HG03442 (cell line): ENCODE measurements at regions not wholly inside any gene's neighbourhood (a gene's known extent, or its start where the extent isn't known, plus 50 kb on each side); places are given as distances from the start of the nearest gene placed in this dataset.

Experiments used
- ATAC-seq: cut with Tn5 transposase; IDR thresholded peaks from one replicate; pipeline ENCODE4 v1.9.1; 2021; ENCODE audit warnings: mild to moderate bottlenecking, moderate library complexity; ENCODE audit not compliant: unreplicated experiment

- ATAC-seq = no peak
Observed at GRCh38 chr4:11743976-11744375, 315.3 kb upstream of the HS3ST1 start.

DNA sequence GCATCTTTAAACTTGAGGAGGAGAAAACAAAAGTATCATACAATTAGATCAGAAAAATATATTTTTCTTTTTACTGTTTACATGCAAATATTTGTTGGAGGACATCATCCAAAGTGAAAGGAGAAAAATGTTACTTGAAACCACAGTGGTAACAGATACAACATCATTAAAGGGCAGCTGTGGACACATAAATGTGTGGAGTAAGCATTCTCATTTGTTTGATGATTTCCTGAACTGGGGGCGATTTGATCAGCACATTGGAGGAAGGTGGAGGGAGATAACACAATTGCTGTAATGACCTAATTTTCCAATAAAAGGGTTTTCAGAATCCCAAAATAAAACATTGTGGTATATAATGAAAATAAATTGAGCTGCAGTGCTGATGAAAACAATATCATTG, 314.5 kb upstream of the HS3ST1 start:
- no peak for ATAC-seq

- no peak for ATAC-seq
Observed at GRCh38 chr4:11741190-11741652, 312.5 kb upstream of the HS3ST1 start.

DNA sequence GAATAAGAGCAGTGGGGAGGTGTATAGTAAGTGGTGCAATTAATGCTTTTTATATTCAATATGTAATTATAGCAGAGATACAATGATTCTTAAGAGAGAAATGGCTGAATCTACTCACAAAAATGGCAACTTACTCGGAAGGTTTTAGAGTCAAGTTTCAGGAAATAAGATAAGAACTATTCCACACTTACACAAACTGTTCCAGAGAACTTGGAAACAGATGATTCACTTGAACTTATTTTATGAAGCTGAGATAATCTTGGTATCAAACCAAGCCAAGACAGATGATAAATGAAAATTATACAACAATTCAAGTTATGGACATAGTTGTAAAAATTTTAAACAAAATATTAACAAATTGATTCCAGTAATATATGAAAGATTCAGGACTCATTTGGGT, 311.3 kb upstream of the HS3ST1 start:
- no peak for ATAC-seq

DNA sequence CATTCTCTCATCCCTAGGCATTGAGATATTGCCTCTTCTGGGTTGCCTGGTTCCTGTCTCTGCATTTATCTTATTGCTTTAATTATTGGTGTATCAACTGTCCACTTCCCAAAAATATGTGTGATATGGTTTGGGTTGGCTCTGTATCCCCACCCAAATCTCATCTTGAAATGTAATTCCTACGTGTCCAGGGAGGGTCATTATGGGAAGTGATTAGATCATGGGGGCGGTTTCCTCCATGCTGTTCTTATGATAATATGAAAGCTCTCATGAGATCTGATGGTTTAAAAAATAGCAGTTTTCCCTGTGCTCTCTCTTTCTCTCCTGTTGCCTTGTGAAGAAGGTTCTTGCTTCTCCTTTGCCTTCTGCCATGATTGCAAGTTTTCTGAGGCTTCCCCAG, 308.3 kb upstream of the HS3ST1 start:
- no peak for ATAC-seq

DNA sequence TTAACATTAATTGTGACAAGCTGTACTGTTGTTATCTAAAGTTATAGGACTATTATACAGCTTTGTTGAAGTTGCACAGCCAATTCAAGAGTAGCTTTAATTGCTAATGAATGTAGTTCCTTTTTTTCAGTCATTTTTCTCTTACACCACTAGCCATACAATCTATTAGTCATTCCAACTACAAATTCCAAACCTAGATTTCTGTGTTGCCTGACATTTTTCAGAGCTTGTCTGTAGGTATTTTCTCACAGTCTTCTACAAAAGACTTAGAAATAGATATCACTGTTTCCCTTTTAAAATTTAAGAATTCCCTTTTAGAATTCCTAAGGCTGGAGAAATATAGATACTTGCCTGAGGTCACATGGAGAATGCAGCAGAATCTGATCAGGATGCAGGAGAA, 307.0 kb upstream of the HS3ST1 start:
- no peak for ATAC-seq

DNA sequence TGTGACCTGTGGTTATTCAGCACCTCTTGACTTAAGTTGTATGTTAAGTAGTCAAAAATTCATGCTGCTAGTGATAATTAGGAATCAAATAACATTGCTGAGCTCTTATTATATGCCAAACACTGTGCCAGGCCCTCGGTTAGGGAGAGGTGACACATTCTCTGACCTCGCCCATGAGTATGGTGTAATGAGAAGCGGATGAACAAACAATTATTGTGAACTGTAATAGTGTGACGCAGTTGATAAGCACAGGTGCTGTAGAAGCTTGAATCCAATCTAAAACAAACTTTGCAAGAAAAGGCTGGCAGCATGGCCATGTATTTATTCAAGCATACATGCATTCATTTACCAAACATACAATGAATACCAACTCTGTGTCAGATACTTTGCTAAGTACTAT, 303.5 kb upstream of the HS3ST1 start:
- ATAC-seq = no peak

- ATAC-seq = no peak
Observed at GRCh38 chr4:11730545-11730944, 301.9 kb upstream of the HS3ST1 start.

- ATAC-seq = no peak
Observed at GRCh38 chr4:11729548-11729947, 300.9 kb upstream of the HS3ST1 start.

- ATAC-seq = no peak
Observed at GRCh38 chr4:11727903-11728564, 299.3 kb upstream of the HS3ST1 start.

- no peak for ATAC-seq
Observed at GRCh38 chr4:11724731-11725130, 296.0 kb upstream of the HS3ST1 start.

- no peak for ATAC-seq
Observed at GRCh38 chr4:11722223-11722622, 293.5 kb upstream of the HS3ST1 start.

DNA sequence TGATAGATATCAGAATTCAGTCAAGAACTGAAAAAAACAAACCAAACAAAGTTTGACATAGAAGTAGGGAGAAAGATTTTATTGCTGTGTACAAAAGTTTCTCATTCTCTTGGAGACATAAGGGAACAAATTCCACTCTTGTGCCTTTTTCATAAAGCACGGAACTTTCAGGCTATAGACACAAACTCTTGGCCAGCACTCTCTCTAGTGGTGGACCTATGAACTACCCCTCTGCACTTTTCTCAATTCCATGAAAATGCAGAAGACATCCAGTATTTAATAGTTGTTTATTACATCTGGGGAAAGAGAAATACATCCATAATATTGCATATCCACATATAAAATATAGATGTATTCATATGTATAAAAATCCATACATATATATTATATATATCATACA, 291.6 kb upstream of the HS3ST1 start:
- no peak for ATAC-seq

DNA sequence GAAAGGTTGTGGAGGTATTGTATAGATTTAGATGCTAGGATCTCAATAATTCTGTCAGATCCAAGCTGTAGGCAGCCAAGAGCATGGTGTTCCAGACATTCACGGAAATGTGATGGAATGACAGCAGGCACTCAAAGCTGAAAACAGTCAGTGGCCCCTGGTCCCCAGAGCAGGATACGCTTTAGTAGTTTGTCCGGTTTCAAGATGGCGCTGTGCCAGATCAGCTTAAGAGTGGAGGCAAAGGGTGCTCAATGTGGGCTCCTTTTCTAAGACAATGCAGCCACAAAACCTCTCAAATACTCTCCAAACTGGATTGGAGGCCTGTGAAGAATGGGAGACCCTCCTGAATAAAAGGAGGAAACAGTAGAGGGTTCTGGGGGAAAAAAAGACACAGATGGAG, 291.2 kb upstream of the HS3ST1 start:
- ATAC-seq = no peak

DNA sequence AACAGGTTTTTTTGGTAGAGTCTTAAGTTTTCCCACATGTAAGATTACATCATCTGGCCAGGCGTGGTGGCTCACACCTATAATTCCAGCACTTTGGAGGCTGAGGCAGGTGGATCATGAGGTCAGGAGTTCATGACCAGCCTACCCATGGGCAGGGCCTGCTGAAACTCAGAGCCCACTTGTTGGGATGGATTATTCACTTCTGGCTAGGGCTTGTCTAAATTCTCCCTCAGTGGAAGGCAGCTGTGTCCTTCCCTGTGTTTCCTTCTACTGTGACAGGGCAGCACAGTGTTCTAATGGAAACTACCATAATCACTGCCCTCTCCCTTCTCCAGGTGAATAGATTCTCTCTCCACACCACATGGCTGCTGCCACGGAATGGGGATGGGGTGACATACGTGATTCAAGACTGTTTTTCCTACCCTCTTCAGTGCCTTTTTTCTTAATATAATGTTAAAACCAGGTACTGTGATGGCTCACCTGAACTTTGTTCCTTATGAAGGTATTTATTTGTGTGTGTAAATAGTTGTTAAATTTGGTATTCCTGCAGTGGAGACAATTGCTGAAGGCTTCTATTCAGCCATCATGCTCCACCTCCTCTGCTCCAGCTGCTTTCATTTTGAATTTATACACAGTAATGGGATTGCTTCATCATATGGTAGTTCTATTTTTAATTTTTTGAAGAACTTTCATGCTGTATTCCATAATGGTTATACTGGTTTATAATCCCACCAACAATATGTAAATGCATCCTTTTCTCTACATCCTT, 287.2 kb upstream of the HS3ST1 start:
- no peak for ATAC-seq

DNA sequence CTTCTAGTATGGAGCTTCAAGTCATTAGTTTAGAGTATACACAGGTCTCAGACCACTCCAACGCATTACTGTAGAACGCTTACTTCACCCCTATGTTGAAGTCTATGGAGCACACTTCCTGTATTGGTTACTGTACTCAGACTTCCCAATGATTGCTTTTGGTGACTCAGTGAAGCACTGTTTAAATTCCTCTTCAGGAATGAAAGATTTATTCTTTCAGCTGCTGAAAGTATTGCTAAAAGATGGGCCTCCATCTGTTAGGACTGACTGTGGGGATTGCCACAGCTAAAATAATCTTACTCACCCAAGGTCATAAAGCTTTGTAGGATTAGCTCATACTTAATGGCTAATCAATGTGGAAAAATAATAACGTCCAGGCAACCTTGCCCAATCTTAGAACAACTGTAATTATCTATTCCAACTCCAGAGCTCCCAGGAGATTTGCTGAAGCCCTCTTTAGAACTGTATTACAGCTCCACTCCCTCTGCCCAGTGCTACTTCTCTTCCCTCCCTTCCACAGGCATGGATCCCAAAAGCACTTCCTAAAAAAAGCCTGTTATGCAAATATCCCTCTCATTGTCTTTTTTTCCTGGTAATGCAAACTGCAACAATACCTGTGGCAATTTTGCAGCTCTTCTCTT, 281.9 kb upstream of the HS3ST1 start:
- ATAC-seq = no peak

- ATAC-seq = no peak
Observed at GRCh38 chr4:11704186-11704830, 275.6 kb upstream of the HS3ST1 start.

- ATAC-seq = no peak
Observed at GRCh38 chr4:11702886-11703557, 274.3 kb upstream of the HS3ST1 start.

DNA sequence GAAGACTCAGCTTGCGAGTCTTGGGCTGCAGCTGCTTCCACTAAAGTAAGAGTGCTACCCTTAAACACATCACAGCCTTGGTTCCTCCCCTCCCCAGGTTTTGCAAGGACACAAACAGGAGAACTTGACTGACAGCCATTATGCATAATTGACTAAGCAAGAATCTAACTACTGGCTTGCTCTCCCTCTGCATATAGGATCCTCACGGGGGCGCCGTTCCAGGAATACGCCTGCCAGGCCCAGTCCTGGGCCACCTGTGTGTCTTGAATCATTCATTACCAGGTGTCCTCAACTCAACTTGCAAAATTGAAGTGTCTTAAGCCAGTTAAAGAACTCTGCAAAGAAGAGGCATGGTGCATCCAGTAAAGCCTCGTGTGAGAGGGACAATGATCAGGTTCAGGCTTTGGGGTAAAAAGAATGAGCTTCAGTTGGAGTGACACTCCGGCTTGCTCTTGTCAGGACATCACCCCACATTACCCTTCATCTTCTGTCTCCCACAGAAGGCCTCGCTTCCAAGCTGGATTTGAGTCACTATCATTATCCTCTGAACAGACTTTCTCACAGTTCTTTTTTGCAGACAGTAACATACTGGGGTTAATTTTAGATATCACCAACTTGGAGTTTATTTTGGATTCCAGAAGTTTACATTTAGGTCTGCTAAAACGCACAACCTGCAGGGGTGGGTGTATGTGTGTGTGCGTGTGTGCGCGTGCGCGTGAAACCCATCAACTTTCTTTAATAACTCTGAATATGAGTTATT, 273.5 kb upstream of the HS3ST1 start:
- ATAC-seq = no peak

DNA sequence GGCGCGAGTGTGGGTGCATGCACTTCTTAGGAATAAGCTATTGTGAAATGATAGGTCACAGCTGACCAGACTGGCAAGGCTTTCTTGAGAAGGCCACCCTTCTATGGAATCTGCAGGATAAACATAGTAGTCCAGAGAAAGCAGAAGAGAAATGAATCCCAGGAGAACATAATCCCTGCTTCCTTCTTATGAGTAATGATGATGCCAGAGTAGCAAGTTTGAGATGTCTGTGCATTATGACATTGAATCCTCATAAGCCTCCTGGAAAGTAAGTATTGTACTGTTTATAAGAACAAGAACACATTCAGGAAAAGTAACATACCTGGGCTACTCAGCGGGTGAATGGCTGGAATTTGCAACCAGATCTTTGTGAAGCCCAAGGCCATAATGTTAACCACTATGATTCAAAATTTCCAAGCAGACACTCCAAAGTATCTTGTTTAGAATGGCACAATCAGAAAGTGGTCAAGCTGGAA, 272.1 kb upstream of the HS3ST1 start:
- ATAC-seq = no peak
